ENCODE measurements at regions not wholly inside any gene's neighbourhood (a gene's known extent, or its start where the extent isn't known, plus 50 kb on each side); places are given as distances from the start of the nearest gene placed in this dataset.

DNA sequence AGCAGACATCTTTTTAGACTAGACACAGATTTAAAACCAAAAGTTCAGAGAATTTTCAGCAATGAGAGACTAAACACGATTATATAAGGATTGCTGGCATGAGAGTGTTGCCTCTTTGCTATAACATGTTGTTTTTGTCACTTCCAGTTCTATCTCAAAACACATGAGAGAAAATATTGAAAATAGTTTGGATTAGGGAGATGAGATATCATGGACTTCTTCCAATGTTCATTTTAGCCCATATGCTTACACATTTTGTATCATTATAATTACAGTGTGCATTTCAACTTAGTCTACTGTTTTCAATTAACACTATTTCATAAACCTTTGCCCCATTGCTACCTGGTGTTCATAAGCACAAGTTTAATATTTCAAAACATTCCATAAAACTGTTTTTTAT is 175.9 kb upstream of the PGR start:
- no peak for DNase-seq
- 67 to 80% (median 76%) methylated on average over 1 of the region's 1 CpG for WGBS, 5 donors
- Histone ChIP-seq H3K4me1 (no peaks in the 10 kb centered on the region), H3K4me3 (no peak overlapping the region), H3K9me3 (no peaks in the 10 kb centered on the region), H3K27ac (no peak overlapping the region), H3K27me3 (no peaks in the 10 kb centered on the region), H3K36me3 (no peaks in the 10 kb centered on the region)
- intact Hi-C loops (cut with DNase I; ENCODE audit: low total_unique reads): no loop called here
- TF ChIP-seq POLR2AphosphoS5 (IDR thresholded peaks at IDR 0.05) (no peak), POLR2A (IDR thresholded peaks at IDR 0.05) (no peak), EP300 (IDR thresholded peaks at IDR 0.05) (no peak)
- TF ChIP-seq, protein P1, sequence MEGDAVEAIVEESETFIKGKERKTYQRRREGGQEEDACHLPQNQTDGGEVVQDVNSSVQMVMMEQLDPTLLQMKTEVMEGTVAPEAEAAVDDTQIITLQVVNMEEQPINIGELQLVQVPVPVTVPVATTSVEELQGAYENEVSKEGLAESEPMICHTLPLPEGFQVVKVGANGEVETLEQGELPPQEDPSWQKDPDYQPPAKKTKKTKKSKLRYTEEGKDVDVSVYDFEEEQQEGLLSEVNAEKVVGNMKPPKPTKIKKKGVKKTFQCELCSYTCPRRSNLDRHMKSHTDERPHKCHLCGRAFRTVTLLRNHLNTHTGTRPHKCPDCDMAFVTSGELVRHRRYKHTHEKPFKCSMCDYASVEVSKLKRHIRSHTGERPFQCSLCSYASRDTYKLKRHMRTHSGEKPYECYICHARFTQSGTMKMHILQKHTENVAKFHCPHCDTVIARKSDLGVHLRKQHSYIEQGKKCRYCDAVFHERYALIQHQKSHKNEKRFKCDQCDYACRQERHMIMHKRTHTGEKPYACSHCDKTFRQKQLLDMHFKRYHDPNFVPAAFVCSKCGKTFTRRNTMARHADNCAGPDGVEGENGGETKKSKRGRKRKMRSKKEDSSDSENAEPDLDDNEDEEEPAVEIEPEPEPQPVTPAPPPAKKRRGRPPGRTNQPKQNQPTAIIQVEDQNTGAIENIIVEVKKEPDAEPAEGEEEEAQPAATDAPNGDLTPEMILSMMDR (IDR thresholded peaks at IDR 0.05): no peak

DNA sequence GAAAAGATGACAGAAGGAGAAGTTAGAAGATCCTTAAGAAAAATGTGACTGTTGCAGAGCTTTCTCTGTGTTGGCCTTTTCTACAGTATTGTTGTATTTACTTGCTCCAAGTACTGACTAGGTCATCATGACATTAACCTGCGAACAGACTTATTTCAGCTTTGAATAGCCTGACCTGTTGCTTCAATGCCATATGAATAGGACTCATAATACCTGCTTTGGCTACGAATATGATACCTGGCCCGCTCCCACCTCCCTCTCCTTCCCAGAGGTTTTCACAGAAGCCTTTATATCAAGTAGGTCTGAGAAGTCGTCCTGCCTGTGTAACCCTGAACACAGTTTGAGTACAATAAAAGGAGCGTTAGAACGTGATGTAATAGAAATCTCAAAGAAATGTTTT is 169.6 kb upstream of the PGR start:
- Histone ChIP-seq H3K9me3 (peaks cover 0 to 19% (median 9%) of the 10 kb centered on the region in 4 donors), H3K4me1 (no peaks in the 10 kb centered on the region), H3K27ac (no peak overlapping the region), H3K27me3 (no peaks in the 10 kb centered on the region), H3K4me3 (no peak overlapping the region), H3K36me3 (no peaks in the 10 kb centered on the region)
- no peak for DNase-seq
- 76 to 81% (median 79%) methylated on average over 6 of the region's 6 CpGs for WGBS, 5 donors
- intact Hi-C loops (cut with DNase I; ENCODE audit: low total_unique reads): no loop called here
- TF ChIP-seq POLR2A (IDR thresholded peaks at IDR 0.05) (no peak), POLR2AphosphoS5 (IDR thresholded peaks at IDR 0.05) (no peak)
- TF ChIP-seq, protein P1 (IDR thresholded peaks at IDR 0.05): no peak

DNA sequence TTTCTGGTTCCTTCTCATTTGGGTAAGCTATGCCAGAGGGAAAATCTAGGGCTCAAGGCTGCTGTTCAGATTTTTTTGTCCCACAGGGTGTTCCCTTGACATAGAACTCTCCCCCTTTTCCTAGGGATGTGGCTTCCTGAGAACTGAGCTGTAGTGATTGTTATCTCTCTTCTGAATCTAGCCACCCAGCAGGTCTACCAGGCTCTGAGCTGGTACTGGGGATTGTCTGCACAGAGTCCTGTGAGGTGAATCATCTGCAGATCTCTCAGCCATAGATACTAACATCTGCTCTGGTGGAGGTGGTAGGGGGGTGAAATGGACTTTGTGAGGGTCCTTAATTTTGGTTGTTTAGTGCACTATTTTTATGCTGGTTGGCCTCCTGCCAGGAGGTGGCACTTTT is 167.3 kb upstream of the PGR start:
- no peak for TF ChIP-seq POLR2A (IDR thresholded peaks at IDR 0.05)
- no peak for TF ChIP-seq EP300 (IDR thresholded peaks at IDR 0.05)
- TF ChIP-seq, protein P1 (IDR thresholded peaks at IDR 0.05): no peak
- no peak for TF ChIP-seq POLR2AphosphoS5 (IDR thresholded peaks at IDR 0.05)
- Histone ChIP-seq H3K27me3 (no peaks in the 10 kb centered on the region), H3K4me3 (no peak overlapping the region), H3K27ac (no peak overlapping the region), H3K36me3 (no peaks in the 10 kb centered on the region), H3K4me1 (no peaks in the 10 kb centered on the region), H3K9me3 (peaks cover 0 to 19% (median 9%) of the 10 kb centered on the region in 4 donors)
- intact Hi-C loops (cut with DNase I; ENCODE audit: low total_unique reads): no loop called here
- no peak for DNase-seq

DNA sequence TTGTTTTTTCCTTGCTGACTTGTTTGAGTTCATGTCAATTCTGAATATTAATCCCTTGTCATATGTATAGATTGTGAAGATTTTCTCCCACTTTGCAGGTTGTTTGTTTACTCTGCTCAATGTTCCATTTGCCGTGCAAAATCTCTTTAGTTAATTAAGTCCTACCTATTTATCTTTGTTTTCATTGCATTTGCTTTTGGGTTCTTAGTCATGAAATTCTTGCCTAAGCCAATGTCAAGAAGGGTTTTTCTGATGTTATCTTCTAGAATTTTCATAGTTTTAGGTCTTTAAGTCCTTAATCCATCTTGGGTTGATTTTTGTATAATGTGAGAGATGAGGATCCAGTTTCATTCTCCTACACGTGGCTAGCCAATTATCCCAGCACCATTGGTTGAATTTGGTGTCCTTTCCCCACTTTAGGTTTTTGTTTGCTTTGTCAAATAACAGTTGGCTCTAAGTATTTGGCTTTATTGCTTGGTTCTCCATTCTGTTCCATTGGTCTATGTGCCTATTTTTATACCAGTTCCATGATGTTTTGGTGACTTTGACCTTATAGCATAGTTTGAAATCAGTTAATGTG is 163.1 kb upstream of the PGR start:
- TF ChIP-seq EP300 (IDR thresholded peaks at IDR 0.05) (no peak), POLR2A (IDR thresholded peaks at IDR 0.05) (no peak), POLR2AphosphoS5 (IDR thresholded peaks at IDR 0.05) (no peak)
- TF ChIP-seq, protein P1 (IDR thresholded peaks at IDR 0.05): no peak
- Histone ChIP-seq H3K36me3 (no peaks in the 10 kb centered on the region), H3K4me1 (no peaks in the 10 kb centered on the region), H3K27ac (no peak overlapping the region), H3K4me3 (no peak overlapping the region), H3K27me3 (no peaks in the 10 kb centered on the region), H3K9me3 (peaks cover 0 to 38% (median 18%) of the 10 kb centered on the region in 4 donors)
- 54 to 65% (median 60%) methylated on average over 2 of the region's 2 CpGs for whole genome bisulfite sequencing, 5 donors
- no peak for DNase-seq
- intact Hi-C loops (cut with DNase I; ENCODE audit: low total_unique reads): no loop called here

All from stomach (tissue), 8 donors.